ENCODE measurements at regions not wholly inside any gene's neighbourhood (a gene's known extent, or its start where the extent isn't known, plus 50 kb on each side); places are given as distances from the start of the nearest gene placed in this dataset.
A peak's percentile ranks its signal among the peaks of the same experiment; 100 is the strongest.

DNA sequence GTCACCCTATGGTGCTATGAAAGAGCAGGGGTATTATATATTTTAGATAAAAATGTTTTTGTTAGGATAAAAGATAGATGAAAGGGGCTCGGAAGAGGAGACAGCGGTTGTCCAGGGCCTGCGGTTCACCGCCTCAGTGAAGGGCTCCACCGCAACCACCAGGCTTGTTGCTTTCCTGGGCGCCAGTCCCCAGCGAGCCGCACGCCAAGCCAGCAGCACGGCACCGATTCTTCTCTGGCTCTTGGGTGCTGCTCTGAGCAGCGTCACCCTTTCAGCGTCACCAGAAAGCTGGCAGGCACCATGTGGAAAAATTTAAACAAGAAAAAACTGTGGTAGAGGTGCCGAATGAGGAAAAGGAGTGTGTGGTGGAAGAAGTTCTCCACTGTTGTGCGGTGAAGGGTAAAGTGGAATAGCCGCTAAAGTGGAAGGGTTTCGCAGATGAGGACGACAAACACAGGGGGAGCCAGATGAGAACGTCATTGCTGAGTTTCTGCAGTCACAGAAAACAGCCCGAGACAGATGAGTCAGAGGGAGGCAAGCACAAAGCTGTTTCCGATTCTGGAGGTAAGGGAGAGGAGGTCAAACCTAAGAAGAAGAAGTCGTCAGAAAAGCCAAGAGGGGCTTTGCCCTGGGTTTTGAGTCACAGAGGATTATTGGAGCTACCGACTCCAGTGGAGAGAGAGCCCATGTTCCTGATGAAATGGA is 569.2 kb downstream of the ZBBX start:
- ATAC-seq: peak; percentile 7
- 85 to 89% methylated on average over 13 to 19 of the region's 23 CpGs for WGBS, 2 donors (ENCODE audit: low coverage in 1 of 2)
- H3K36me3 ChIP-seq: no peaks in the 10 kb centered on the region
- H3K9me3 ChIP-seq: no peaks in the 10 kb centered on the region
- H3K4me3 ChIP-seq: no peak overlapping the region
- TF ChIP-seq POLR2A (IDR thresholded peaks at IDR 0.05): no peak
- TF ChIP-seq EP300 (IDR thresholded peaks at IDR 0.05): no peak
- no peak for TF ChIP-seq POLR2AphosphoS5 (IDR thresholded peaks at IDR 0.05)
- TF ChIP-seq, protein P1, sequence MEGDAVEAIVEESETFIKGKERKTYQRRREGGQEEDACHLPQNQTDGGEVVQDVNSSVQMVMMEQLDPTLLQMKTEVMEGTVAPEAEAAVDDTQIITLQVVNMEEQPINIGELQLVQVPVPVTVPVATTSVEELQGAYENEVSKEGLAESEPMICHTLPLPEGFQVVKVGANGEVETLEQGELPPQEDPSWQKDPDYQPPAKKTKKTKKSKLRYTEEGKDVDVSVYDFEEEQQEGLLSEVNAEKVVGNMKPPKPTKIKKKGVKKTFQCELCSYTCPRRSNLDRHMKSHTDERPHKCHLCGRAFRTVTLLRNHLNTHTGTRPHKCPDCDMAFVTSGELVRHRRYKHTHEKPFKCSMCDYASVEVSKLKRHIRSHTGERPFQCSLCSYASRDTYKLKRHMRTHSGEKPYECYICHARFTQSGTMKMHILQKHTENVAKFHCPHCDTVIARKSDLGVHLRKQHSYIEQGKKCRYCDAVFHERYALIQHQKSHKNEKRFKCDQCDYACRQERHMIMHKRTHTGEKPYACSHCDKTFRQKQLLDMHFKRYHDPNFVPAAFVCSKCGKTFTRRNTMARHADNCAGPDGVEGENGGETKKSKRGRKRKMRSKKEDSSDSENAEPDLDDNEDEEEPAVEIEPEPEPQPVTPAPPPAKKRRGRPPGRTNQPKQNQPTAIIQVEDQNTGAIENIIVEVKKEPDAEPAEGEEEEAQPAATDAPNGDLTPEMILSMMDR (IDR thresholded peaks at IDR 0.05): no peak
- no peaks in the 10 kb centered on the region for H3K27me3 ChIP-seq
- no peaks in the 10 kb centered on the region for H3K4me1 ChIP-seq
- no peak overlapping the region for H3K27ac ChIP-seq

DNA sequence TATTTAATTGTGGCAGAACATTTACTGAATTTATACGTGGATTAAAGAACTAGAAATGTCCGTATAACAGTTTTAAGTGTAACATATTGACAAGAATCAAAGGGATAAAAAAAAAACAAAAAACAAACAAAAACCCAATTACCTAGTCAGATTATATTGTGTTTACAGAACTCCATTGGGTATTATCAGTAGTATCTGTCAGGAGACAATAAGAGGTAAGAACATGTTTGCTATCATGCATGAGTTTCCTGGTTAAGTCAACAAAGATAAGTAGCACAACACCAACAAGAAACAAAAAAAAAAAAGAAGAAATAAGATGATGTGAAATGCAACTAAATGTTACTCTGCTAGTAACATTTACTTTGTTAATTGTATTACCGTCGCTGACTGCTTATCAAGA is 570.6 kb downstream of the ZBBX start:
- ATAC-seq: no peak
- Histone ChIP-seq H3K4me1 (no peaks in the 10 kb centered on the region), H3K4me3 (no peak overlapping the region), H3K27me3 (no peaks in the 10 kb centered on the region), H3K36me3 (no peaks in the 10 kb centered on the region), H3K9me3 (no peaks in the 10 kb centered on the region), H3K27ac (no peak overlapping the region)
- 61 to 84% methylated on average over 4 of the region's 4 CpGs for WGBS, 2 donors (ENCODE audit: low coverage in 1 of 2)
- TF ChIP-seq POLR2AphosphoS5 (IDR thresholded peaks at IDR 0.05) (no peak), EP300 (IDR thresholded peaks at IDR 0.05) (no peak), POLR2A (IDR thresholded peaks at IDR 0.05) (no peak)
- TF ChIP-seq, protein P1 (IDR thresholded peaks at IDR 0.05): no peak

DNA sequence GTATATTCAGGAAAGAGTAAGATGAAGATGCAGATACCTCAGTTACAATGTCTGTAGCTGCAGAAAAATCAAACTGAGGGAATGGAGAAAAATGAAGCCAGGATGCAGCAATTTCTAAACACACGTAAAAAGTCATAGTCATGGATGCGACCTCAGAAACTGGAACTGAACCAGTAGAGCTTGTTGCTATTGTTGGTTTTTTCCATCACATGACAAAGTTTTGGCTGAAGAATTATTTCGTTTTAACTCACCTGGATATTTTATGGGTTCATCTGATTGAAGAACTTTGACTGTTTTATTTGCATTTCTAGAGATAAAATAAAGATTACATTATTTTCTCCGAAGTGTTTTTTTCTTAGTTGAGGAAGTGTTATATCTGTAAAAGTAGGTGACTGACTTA is 591.2 kb downstream of the ZBBX start:
- no peak for ATAC-seq
- TF ChIP-seq POLR2A (IDR thresholded peaks at IDR 0.05) (no peak), EP300 (IDR thresholded peaks at IDR 0.05) (no peak), POLR2AphosphoS5 (IDR thresholded peaks at IDR 0.05) (no peak)
- TF ChIP-seq, protein P1 (IDR thresholded peaks at IDR 0.05): no peak

DNA sequence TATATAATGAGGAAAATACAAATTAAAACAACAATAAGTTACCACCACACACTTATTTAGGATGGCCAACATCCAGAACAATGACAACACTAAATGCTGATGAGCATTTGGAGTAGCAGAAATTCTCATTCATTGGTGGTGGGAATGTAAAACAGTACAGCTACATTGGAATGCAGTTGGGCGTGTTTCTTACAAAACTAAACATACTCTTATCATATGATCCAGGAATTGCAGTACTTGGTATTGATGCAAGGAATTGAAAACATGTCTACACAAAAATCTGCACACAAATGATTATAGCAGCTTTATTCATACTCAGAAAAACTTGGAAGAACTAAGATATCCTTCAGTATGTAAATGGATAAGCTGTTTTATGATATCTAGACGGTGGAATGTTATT is 594.2 kb downstream of the ZBBX start:
- WGBS, 2 donors (ENCODE audit: low coverage in 1 of 2): 16 to 29% methylated on average over 2 of the region's 2 CpGs

More for the DNA sequence above, 591.2 kb downstream of the ZBBX start:
- H3K27me3 ChIP-seq: no peaks in the 10 kb centered on the region
- no peak overlapping the region for H3K4me3 ChIP-seq
- no peaks in the 10 kb centered on the region for H3K36me3 ChIP-seq
- WGBS, 2 donors (ENCODE audit: low coverage in 1 of 2): 85 to 86% methylated on average over 4 of the region's 4 CpGs
- no peak overlapping the region for H3K27ac ChIP-seq
- no peaks in the 10 kb centered on the region for H3K4me1 ChIP-seq
- H3K9me3 ChIP-seq: no peaks in the 10 kb centered on the region

More for the DNA sequence above, 594.2 kb downstream of the ZBBX start:
- Histone ChIP-seq H3K27ac (no peak overlapping the region), H3K9me3 (no peaks in the 10 kb centered on the region), H3K4me3 (no peak overlapping the region), H3K4me1 (no peaks in the 10 kb centered on the region), H3K27me3 (no peaks in the 10 kb centered on the region), H3K36me3 (no peaks in the 10 kb centered on the region)
- ATAC-seq: no peak
- TF ChIP-seq POLR2AphosphoS5 (IDR thresholded peaks at IDR 0.05): no peak
- TF ChIP-seq, protein P1 (IDR thresholded peaks at IDR 0.05): no peak
- no peak for TF ChIP-seq POLR2A (IDR thresholded peaks at IDR 0.05)
- TF ChIP-seq EP300 (IDR thresholded peaks at IDR 0.05): no peak

All from gastroesophageal sphincter (tissue), 4 donors.